Ovary (tissue), 7 donors: ENCODE measurements at regions not wholly inside any gene's neighbourhood (a gene's known extent, or its start where the extent isn't known, plus 50 kb on each side); places are given as distances from the start of the nearest gene placed in this dataset.

ENCODE experiments used
- DNase-seq, 5 donors: peaks; one replicate each; pipeline ENCODE4 v3.0.0-alpha.2; 2019 to 2020
- H3K27ac ChIP-seq, 2 donors: fragments of 200-600 bp; one replicate each; pipeline versions ENCODE4 v1.5.1 to v1.8.0; 2019 to 2022
- H3K27me3 ChIP-seq: fragments of 200-600 bp; one replicate; pipeline ENCODE4 v1.8.0; 2022
- H3K36me3 ChIP-seq: fragments of 200-600 bp; sonication (generic); one replicate; pipeline ENCODE4 v1.5.1; 2019
- H3K4me1 ChIP-seq: one replicate; pipeline ENCODE4 v1.8.1; 2013; ENCODE audit warnings: mild to moderate bottlenecking, moderate library complexity; ENCODE audit not compliant: insufficient read depth
- H3K4me3 ChIP-seq: fragments of 200-600 bp; sonication (generic); one replicate; pipeline ENCODE4 v1.5.1; 2017
- H3K9me3 ChIP-seq, 2 donors: fragments of 200-600 bp in 1 of 2; sonication (generic) in 1 of 2; one replicate each; pipeline versions ENCODE4 v1.5.1 to v1.8.1; 2013 to 2019; ENCODE audit warnings: mild to moderate bottlenecking in 1 of 2, moderate library complexity in 1 of 2
- EP300 ChIP-seq: sonication (generic); formaldehyde crosslinking; IDR thresholded peaks from one replicate; pipeline ENCODE4 v1.6.1; 2017; ENCODE audit warnings: antibody characterized with exemption
- POLR2A ChIP-seq: fragments of 450-650 bp; IDR thresholded peaks from one replicate; pipeline ENCODE4 v1.6.1; 2017; ENCODE audit warnings: antibody characterized with exemption, mild to moderate bottlenecking, moderate library complexity
- WGBS, 3 donors: extraction: QIAGEN DNeasy Blood & Tissue Kit in 1 of 3; methylation state at CpG; one replicate each; pipeline versions ENCODE4 v1.1.5 to v1.1.7; 2013 to 2017; 5-methylcytosine and 5-hydroxymethylcytosine counted together
- intact Hi-C, 4 donors: fragments of 100-400 bp; cut with DNase I; formaldehyde crosslinking; loops; one replicate each; pipeline versions ENCODE4 v1.11.0 to v1.15.1; 2022 to 2023
- TF ChIP-seq, protein P1 (sequence below), 3 donors: fragments of 450-650 bp in 2 of 3; fragments of 200-600 bp in 1 of 3; IDR thresholded peaks; one replicate each; pipeline versions ENCODE4 v1.5.1 to v1.8.0; 2016 to 2022; ENCODE audit warnings: antibody characterized with exemption in 3 of 3, mild to moderate bottlenecking in 1 of 3
- donor health status: DM: no; HTN: no; CAD: no; lungs with moderate emphysema.
- donor health status: DM: no; HTN: no; CAD: no.
- donor health status: Bipolar disorder and iron deficiency.
- donor health status: DM: no; HTN: no; CAD: no.
- donor health status: DM: yes; HTN: yes; CAD: no.

DNA sequence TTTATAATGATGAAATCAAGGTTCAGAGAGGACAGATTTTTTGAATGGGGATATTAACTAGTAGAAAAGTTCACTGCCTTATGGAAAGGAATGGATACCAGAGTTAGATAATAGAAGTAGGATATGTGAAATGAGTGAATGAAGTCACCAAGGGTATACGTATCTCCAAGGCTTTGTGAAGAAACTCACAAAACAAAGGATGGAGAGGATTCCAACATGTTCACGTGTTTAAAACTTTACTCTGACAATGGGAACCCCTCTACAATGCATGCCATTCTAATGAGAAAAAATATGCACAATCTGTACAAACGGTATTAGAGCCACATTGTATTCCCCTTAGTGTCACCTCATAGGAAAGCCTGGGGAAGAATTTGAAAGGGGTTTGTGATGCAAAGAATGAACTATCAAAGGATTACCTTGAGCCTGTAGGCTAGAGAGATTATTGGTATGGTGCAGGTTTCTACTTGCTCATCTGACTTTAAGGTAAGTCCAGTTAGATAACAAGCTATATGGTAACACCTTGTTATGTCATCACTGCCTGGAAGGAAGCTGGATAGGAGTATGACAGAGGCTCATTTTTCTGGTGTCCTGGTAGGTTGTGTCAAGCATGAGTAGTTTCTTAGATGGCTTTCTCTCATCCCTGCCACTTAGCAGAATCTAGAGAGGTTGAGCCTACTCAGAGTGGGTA lies 250.3 kb upstream of the SEMA6A start:
- Histone ChIP-seq H3K27ac (no peak overlapping the region), H3K27me3 (no peaks in the 10 kb centered on the region), H3K4me1 (no peaks in the 10 kb centered on the region), H3K36me3 (no peaks in the 10 kb centered on the region), H3K4me3 (no peak overlapping the region), H3K9me3 (no peaks in the 10 kb centered on the region)
- TF ChIP-seq EP300: no peak
- no peak for TF ChIP-seq POLR2A
- TF ChIP-seq, protein P1, sequence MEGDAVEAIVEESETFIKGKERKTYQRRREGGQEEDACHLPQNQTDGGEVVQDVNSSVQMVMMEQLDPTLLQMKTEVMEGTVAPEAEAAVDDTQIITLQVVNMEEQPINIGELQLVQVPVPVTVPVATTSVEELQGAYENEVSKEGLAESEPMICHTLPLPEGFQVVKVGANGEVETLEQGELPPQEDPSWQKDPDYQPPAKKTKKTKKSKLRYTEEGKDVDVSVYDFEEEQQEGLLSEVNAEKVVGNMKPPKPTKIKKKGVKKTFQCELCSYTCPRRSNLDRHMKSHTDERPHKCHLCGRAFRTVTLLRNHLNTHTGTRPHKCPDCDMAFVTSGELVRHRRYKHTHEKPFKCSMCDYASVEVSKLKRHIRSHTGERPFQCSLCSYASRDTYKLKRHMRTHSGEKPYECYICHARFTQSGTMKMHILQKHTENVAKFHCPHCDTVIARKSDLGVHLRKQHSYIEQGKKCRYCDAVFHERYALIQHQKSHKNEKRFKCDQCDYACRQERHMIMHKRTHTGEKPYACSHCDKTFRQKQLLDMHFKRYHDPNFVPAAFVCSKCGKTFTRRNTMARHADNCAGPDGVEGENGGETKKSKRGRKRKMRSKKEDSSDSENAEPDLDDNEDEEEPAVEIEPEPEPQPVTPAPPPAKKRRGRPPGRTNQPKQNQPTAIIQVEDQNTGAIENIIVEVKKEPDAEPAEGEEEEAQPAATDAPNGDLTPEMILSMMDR (IDR thresholded peaks at IDR 0.05): no peak
- 82 to 93% (median 90%) methylated on average over 3 of the region's 3 CpGs for WGBS, 3 donors
- DNase-seq: no peak
- intact Hi-C loops: no loop called here

DNA sequence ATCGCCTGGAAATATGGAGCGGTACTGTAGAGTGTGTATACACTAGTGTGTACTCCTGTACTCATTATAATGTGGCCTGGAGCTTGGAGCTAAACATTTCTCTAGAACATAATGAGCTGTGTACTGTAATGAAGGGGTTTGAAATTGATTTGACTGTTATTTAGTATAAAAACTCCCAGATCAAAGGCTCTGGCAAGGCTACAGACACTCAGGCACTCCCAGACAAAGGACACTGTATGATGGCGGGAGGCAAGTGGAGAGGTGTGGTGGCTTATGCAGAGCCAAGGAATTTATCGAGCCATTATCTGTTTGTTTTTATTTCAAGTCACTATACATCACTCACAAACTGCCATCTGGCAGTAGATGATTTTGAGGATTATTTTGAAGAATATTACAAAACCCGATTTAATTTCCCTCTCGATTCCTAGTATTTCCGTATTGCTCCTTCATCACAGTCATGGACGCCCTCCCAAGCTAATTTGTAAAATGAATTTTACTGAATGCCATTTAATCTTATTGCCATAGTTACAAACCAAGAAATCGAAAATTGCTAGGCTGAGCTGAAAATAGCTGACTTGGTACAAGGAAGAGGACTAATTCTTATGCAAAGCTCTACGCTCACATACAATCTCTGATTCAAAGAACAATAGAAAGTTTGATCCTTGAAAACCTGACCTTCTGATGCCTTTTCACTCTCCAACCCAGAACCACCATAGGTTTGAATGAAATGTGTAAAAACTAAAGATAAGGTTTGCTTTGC lies 240.2 kb upstream of the SEMA6A start:
- 86 to 93% (median 89%) methylated on average over 10 of the region's 10 CpGs for WGBS, 3 donors
- intact Hi-C loops: no loop called here
- Histone ChIP-seq H3K27me3 (no peaks in the 10 kb centered on the region), H3K27ac (no peak overlapping the region), H3K9me3 (no peaks in the 10 kb centered on the region), H3K4me1 (no peaks in the 10 kb centered on the region), H3K36me3 (no peaks in the 10 kb centered on the region), H3K4me3 (no peak overlapping the region)
- no peak for DNase-seq
- no peak for TF ChIP-seq POLR2A
- TF ChIP-seq EP300: no peak
- TF ChIP-seq, protein P1 (IDR thresholded peaks at IDR 0.05): no peak

DNA sequence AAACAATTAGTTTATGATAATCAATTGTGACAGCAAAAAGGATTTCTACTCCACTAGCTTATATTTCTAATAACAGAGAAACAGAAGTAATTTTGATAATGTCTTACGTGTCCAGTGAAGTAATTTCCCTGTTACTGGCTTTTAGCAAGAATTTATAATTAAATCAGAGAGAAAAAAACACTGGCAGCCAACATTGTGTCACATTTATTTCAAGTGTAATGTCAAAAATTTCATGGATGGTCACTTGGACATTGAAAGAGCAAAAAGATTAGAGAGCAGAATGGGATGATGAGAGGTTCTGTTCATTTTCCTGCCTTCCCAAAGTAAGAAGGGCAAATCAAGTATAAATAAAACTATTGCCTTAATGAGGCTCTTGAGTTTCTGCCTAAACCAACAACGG lies 239.3 kb upstream of the SEMA6A start:
- H3K4me1 ChIP-seq: no peaks in the 10 kb centered on the region
- intact Hi-C loops: no loop called here
- H3K9me3 ChIP-seq: no peaks in the 10 kb centered on the region
- H3K27ac ChIP-seq: no peak overlapping the region
- H3K4me3 ChIP-seq: no peak overlapping the region
- H3K27me3 ChIP-seq: no peaks in the 10 kb centered on the region
- 49 to 79% (median 59%) methylated on average over 2 of the region's 2 CpGs for WGBS, 3 donors
- DNase-seq: no peak
- TF ChIP-seq, protein P1 (IDR thresholded peaks at IDR 0.05): no peak
- TF ChIP-seq POLR2A (no peak), EP300 (no peak)
- H3K36me3 ChIP-seq: no peaks in the 10 kb centered on the region

DNA sequence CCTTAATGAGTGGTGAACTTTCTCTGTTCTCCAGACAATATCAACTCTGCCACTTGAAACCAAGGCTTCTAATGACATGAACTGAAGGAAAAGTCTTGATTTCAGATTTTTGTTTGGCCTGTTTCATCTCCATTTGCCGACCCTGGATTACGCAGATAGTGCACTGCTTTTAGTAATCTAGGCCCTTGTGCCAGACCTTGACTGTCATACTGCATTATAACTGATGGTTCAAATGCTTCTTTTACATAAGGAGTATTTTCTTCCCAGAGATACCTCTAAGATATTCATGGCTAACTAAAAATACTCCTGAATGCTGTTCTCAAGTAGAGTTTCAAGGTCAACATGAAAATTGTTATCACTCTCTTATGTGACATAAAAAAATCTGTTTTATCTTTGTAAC lies 238.7 kb upstream of the SEMA6A start:
- no peaks in the 10 kb centered on the region for H3K9me3 ChIP-seq
- TF ChIP-seq, protein P1 (IDR thresholded peaks at IDR 0.05): no peak
- TF ChIP-seq POLR2A: no peak
- H3K36me3 ChIP-seq: no peaks in the 10 kb centered on the region
- no peaks in the 10 kb centered on the region for H3K4me1 ChIP-seq
- no peak overlapping the region for H3K27ac ChIP-seq
- 88 to 91% (median 89%) methylated on average over 2 of the region's 2 CpGs for WGBS, 3 donors
- no peaks in the 10 kb centered on the region for H3K27me3 ChIP-seq
- H3K4me3 ChIP-seq: no peak overlapping the region
- no peak for DNase-seq
- intact Hi-C loops: no loop called here
